ENCODE measurements at regions not wholly inside any gene's neighbourhood (a gene's known extent, or its start where the extent isn't known, plus 50 kb on each side); places are given as distances from the start of the nearest gene placed in this dataset.

GRCh38 chr10:128716181-128716580 lies 590.0 kb upstream of the MKI67 start:
- H3K27me3 ChIP-seq (ENCODE audit: insufficient read depth): no peaks in the 10 kb centered on the region
- H3K4me3 ChIP-seq (ENCODE audit: low read depth in 2 of 2, low read length in 1 of 2): no peak overlapping the region
- POLR2A ChIA-PET: no interaction called here
- CTCF ChIA-PET: no interaction called here
- no peaks in the 10 kb centered on the region for H3K79me2 ChIP-seq (ENCODE audit: insufficient read depth)
- 45% methylated on average over 6 of the region's 9 CpGs for WGBS (ENCODE audit: low lambda C conversion rate)
- TF ChIP-seq FOXJ3 (CRISPR knock-in tag; IDR thresholded peaks at IDR 0.05) (no peak), ELF1 (IDR thresholded peaks at IDR 0.05) (no peak), SMC3 (IDR thresholded peaks at IDR 0.05; ENCODE audit: low read depth, low read length) (no peak), JUND (IDR thresholded peaks at IDR 0.05) (no peak), FOXM1 (IDR thresholded peaks at IDR 0.05; ENCODE audit: low read depth) (no peak), EZH2phosphoT487 (IDR thresholded peaks at IDR 0.05; ENCODE audit: borderline replicate concordance, low read depth) (no peak), MEF2A (IDR thresholded peaks at IDR 0.05; ENCODE audit: borderline replicate concordance, low read depth) (no peak), TAF1 (IDR thresholded peaks at IDR 0.05; ENCODE audit: borderline replicate concordance, low read depth, low read length) (no peak), IRF3 (IDR thresholded peaks at IDR 0.05; ENCODE audit: low read depth, low read length) (no peak), CHD2 (IDR thresholded peaks at IDR 0.05; ENCODE audit: low read length, partially characterized antibody) (no peak)
- TF ChIP-seq, protein P1, sequence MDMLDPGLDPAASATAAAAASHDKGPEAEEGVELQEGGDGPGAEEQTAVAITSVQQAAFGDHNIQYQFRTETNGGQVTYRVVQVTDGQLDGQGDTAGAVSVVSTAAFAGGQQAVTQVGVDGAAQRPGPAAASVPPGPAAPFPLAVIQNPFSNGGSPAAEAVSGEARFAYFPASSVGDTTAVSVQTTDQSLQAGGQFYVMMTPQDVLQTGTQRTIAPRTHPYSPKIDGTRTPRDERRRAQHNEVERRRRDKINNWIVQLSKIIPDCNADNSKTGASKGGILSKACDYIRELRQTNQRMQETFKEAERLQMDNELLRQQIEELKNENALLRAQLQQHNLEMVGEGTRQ (IDR thresholded peaks at IDR 0.05; ENCODE audit: borderline replicate concordance, low read depth, low read length): no peak
- H3K4me1 ChIP-seq (ENCODE audit: control insufficient read depth in 1 of 2, insufficient read depth in 2 of 2, low read depth in 1 of 2, low read length in 1 of 2): no peaks in the 10 kb centered on the region
- H3K9ac ChIP-seq: no peak overlapping the region
- no peak overlapping the region for H2AFZ ChIP-seq (ENCODE audit: low read depth)
- H3F3A ChIP-seq (replicated peaks; ENCODE audit: insufficient read depth): no peaks in the 10 kb centered on the region
- no peak overlapping the region for H3K27ac ChIP-seq (ENCODE audit: low read depth in 2 of 2, low read length in 1 of 2)
- H3K4me2 ChIP-seq: no peak overlapping the region
- H3K9me2 ChIP-seq: no peaks in the 10 kb centered on the region
- no peaks in the 10 kb centered on the region for H3K36me3 ChIP-seq (replicated peaks in 1 of 2; ENCODE audit: control insufficient read depth in 1 of 2, insufficient read depth in 2 of 2, low read length in 1 of 2)
- DNase-seq: no peak
- H3K9me3 ChIP-seq: no peaks in the 10 kb centered on the region
- H4K20me1 ChIP-seq (ENCODE audit: insufficient read depth): no peaks in the 10 kb centered on the region

DNA sequence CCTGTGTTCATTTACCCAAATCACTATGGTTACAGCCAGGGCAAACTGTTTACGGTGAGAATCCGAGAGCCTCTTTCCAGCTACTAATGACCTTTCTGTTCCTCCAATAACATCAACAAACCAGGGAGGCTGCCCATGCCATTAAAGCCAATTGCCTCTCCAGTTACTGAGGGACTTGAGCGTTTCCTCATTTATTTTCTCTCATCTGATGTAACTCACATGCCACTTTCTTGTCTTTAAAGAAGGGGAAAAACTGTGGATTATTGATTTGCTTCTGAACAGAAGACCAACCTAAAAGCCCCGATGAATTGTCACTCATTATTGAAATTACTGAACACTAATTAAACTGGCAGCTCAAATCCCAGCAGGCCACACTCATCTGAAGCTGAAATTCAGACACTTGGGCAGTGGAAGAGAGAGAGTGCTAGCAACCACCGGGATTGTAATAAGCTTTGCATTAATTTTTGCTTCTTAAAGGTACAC lies 595.8 kb upstream of the MKI67 start:
- no peaks in the 10 kb centered on the region for H3K79me2 ChIP-seq (ENCODE audit: insufficient read depth)
- TF ChIP-seq RCOR1 (IDR thresholded peaks at IDR 0.05; ENCODE audit: low read length) (no peak), TAF1 (IDR thresholded peaks at IDR 0.05; ENCODE audit: borderline replicate concordance, low read depth, low read length) (no peak), FOXJ3 (CRISPR knock-in tag; IDR thresholded peaks at IDR 0.05) (no peak), EP300 (IDR thresholded peaks at IDR 0.05; ENCODE audit: borderline replicate concordance in 1 of 2, low read depth in 1 of 2, low read length in 1 of 2) (no peak), NFIC (IDR thresholded peaks at IDR 0.05; ENCODE audit: borderline replicate concordance) (no peak), YY1 (IDR thresholded peaks at IDR 0.05; ENCODE audit: low read depth) (no peak), CHD2 (IDR thresholded peaks at IDR 0.05; ENCODE audit: low read length, partially characterized antibody) (no peak), REST (IDR thresholded peaks at IDR 0.05; ENCODE audit: low read depth, low read length) (no peak), POLR2AphosphoS5 (IDR thresholded peaks at IDR 0.05; ENCODE audit: low read depth, low read length) (no peak)
- ChIA-PET POLR2A (no interaction called here), CTCF (no interaction called here)
- no peak overlapping the region for H3K27ac ChIP-seq (ENCODE audit: low read depth in 2 of 2, low read length in 1 of 2)
- H3K4me3 ChIP-seq (ENCODE audit: low read depth in 2 of 2, low read length in 1 of 2): no peak overlapping the region
- no peaks in the 10 kb centered on the region for H3K9me2 ChIP-seq
- H2AFZ ChIP-seq (ENCODE audit: low read depth): no peak overlapping the region
- no peak overlapping the region for H3K4me2 ChIP-seq
- no peak for DNase-seq
- no peaks in the 10 kb centered on the region for H3K9me3 ChIP-seq
- no peaks in the 10 kb centered on the region for H3K36me3 ChIP-seq (replicated peaks in 1 of 2; ENCODE audit: control insufficient read depth in 1 of 2, insufficient read depth in 2 of 2, low read length in 1 of 2)
- H3K9ac ChIP-seq: no peak overlapping the region
- H3F3A ChIP-seq (replicated peaks; ENCODE audit: insufficient read depth): no peaks in the 10 kb centered on the region
- no peaks in the 10 kb centered on the region for H3K4me1 ChIP-seq (ENCODE audit: control insufficient read depth in 1 of 2, insufficient read depth in 2 of 2, low read depth in 1 of 2, low read length in 1 of 2)
- H4K20me1 ChIP-seq (ENCODE audit: insufficient read depth): no peaks in the 10 kb centered on the region
- H3K27me3 ChIP-seq (ENCODE audit: insufficient read depth): no peaks in the 10 kb centered on the region
- 24% methylated on average over 5 of the region's 5 CpGs for WGBS (ENCODE audit: low lambda C conversion rate)
